ENCODE measurements at regions not wholly inside any gene's neighbourhood (a gene's known extent, or its start where the extent isn't known, plus 50 kb on each side); places are given as distances from the start of the nearest gene placed in this dataset.

- TF ChIP-seq CTCF (IDR thresholded peaks at IDR 0.05; ENCODE audit: low read depth, low read length) (no peak), EZH2phosphoT487 (IDR thresholded peaks at IDR 0.05; ENCODE audit: low read depth) (no peak)
These were observed 116.0 kb upstream of the CBLB start for GRCh38 chr3:105984837-105985236.
